Muscle of back (tissue), 3 donors: ENCODE measurements at regions not wholly inside any gene's neighbourhood (a gene's known extent, or its start where the extent isn't known, plus 50 kb on each side); places are given as distances from the start of the nearest gene placed in this dataset.
A peak's percentile ranks its signal among the peaks of the same experiment; 100 is the strongest.

Experiments used
- DNase-seq, 3 donors: peaks; one replicate each; pipeline versions ENCODE4 v3.0.0 to v3.0.0-alpha.2; 2013

DNA sequence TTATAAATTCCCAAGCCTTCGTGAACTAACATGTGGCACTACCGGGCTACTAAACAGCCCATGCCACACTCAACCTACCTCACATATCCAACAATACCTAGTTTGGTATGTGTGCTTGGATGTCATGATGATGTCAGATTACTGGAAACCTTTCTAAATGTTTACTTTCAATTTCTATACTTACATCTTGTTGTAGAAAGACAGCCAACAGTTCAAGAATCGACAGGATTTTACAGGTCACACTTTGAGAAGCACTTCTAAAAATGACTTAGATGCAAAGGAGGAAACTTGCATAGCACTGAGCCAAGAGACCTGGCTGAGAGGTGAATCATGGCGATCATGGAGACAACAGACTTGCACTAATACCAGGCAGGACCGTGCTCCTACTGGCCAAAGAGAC, 209.9 kb downstream of the COL4A1 start:
- no peak for DNase-seq

DNA sequence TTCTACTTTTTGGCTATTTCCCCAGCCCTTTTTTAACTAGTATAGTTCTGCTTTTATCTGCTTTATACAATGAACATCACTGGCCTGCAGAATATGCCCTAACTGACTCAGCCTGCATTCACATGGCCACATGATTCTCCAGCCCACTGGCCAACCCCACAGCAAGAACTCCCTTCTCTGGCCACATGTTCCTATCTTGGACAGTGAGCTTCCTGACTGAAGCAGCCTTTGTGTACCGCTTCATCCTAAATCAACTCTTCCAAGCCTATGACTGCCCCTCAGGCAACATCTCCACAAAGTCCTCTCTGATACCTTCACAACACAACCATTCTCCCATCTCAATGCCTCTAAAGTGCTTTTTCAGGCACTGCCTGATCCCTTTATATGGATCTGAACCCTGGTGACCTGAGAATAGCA, 214.1 kb downstream of the COL4A1 start:
- no peak for DNase-seq

DNA sequence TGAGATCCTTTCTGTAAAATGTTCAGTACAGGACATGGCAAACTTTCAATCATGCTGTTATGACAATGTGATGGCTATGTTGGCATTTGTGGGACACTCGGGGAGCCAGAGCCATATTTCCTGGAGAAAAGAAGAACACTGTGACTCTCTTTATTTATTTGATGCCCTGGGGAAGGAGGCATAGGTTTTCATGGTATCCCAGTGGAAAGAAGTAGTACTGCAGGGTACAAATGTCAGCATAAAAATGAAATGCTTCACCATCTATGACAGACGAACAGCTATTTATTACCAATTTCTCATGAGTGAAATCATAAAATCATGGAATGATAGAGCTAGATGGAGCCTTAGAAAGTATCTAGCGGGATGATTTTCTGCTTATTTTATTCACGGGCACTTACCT, 217.1 kb downstream of the COL4A1 start:
- no peak for DNase-seq

DNA sequence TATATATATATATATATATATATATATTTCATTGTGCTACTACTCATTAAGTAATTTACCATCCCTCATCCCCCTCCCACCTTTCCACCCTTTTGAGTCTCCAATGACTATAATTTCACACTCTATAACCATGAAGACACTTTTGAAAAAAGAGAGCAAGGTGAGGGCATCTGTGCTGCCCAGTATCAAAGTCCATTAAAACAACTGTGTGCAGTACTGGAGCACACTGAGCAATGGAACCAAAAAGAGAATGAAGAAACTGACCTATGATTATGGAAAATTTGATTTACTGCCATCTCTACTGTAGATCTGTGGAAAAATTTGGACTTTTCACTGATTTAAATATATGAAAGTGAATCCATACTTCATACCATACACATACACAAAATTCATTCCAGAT, 217.9 kb downstream of the COL4A1 start:
- no peak for DNase-seq

DNA sequence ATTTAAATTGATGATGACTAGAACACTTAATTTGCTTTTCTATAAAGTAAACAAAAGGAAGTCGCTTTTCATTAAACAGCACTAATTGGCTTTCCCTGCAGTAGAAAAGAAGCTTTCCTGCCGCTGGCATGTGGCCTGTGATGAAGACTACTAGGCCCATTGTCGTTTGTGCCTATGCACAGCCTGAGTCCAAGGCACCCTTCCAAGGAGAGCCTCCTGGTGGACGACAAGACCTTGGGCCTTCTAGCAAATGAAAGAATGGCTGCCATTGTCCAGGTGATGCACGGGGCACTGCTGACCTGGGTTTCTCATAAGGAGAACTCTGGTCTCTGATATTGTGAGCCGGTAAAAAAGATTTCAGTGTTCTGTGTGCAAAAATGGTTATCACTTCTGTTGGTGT, 233.0 kb downstream of the COL4A1 start:
- no peak for DNase-seq

DNA sequence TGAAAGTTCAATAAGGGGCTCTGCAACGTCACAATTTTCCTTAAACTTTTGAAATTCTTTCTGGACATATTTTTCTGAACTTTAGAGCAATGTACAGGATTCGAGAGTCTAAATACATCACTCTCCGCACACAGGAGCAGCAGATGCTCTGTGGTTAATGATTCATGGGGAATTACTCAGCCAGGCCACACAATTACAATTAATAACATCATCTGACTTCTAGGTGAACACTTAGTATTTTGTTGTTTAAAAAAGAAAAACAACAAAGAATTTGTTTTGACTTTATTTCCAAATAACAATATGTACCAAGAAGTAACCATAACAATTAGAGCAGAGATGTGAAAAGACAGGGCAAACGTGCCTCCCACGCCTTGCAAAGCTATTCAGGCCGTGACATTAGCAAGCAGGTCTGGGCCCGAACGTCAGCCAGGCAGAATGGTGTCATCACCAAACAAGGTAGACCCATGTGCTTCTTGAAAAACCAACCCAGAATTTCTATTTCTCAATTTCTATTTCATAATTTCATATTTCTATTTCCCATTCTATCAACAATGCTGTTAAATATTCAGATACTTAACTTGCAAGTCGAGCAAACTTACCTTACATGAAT, 236.3 kb downstream of the COL4A1 start:
- peak in 1 of 3 donors; percentile 26 for DNase-seq

DNA sequence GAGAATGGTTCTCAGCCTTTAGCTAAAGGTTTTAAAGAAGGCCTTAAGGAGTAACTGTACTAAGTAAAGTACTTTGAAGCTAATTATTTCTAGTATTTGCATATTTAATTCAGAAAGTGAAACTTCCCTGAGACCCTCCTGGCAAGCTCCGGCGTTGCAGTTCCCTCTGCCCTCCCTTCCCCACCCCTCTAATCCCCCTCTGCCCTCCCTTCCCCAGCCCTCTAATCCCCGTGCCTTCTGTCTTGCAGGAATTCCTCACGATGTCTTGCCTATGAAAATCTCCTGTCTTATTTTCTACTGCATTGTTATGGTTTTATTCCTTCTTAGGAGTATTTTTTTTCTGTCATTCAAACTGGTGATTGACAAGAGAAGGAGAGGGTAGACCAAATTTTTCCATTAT, 236.9 kb downstream of the COL4A1 start:
- no peak for DNase-seq

DNA sequence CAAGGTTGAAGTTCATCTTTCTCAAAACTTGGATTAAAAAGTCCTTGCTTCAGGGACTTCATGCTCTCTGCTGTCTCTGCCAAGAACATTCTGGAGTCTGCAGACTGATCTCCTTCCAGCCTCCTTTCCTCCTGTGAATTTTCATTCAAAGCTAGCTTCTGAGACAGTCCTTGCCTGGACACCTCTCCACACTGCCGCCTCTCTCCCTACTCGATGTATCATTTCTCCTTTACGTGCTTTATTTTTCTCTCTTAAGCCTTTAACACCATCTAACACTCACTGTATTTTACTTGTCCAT, 238.8 kb downstream of the COL4A1 start:
- no peak for DNase-seq

DNA sequence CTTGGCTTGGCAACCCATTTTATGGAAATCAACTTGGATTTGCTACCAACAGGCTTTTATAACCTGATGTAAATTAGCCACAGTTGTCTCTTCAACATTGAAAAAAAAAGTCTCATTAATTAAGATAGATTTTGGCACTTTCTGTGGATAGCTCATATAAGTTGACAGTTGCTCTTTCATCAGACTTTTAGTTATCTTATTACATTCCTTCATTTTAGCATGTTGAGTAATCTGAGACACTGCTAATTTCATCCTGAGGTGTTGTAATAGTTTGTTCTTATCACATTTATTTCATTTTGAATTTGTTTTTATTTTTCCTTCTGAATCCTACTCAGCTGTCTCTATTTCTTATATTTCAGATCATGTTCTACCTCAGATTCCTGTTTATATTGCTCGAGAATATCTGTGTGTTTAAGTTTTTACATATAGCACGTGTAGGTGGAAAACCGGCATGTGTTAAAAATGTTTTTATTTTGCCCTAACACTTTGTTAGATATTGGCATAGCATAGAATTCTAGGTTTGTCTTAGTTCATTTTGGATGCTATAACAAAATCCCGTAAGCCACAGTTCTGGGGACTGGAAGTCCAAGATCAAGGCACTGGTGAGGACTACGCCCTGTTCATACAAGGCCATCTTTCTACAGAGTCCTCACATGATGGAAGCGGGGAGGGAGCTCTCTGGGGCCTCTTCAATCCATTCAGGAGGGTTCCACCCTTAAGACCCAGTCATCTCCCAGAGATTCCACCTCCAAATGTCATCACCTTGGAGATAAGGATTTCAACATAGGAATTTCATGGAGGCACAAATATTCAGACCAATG, 239.4 kb downstream of the COL4A1 start:
- no peak for DNase-seq

DNA sequence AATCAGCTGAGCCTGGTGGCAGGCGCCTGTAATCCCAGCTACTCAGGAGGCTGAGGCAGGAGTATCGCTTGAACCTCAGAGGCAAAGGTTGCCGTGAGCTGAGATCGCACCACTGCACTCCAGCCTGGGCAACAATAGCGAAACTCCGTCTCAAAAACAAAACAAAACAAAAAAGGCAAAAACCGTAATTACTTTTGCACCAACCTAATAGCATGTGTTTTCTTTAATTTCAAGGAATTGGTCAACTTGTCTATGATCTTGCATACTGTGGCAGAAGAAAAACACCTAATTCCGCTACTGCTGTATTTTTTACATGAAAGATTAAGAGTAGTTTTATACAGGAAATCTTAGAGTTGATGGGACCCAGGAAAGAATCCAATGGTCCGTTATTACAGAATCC, 241.2 kb downstream of the COL4A1 start:
- no peak for DNase-seq

DNA sequence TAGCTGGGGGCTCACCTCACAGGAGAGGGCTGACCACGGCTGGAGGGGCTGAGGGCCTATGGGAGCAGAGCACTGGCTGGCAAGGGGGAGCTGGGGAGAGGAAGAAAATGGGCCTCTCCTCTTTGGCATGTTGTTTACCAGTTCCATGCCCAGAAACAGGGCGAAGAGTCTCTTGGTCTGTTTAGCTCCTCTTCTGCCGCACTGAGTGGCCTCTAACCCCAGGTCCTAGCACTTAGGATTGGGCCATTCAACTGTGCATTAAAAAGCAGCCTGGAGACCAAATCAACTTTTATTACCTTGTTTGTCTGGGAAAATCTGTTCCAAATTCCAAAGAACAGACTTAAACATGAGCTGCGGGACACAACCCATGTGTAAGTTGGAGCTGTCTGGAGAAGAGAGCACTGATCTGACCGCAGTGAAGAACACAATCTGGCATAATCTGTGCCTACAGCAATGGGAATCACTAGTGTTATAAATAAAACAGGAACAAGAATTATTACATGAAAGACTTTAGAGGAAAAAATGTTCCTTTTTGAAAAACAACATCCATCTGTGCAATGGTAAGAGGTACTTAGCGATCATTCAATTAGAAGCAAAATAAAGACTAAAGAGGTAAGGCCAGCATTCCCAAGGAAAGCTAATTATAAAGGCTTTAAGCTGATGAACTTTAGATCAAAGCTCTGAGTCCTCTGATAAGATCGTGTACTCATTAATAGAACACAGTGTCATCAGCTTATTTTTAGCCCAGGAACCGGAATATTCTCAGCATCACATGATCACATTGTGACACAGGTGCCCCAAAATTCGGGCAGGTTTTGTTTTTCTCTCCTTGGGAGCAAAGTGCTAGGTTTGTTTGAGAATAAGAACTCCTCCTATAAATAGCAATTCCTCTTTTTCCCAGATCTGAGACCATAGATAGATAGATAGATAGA, 243.2 kb downstream of the COL4A1 start:
- DNase-seq = no peak

DNA sequence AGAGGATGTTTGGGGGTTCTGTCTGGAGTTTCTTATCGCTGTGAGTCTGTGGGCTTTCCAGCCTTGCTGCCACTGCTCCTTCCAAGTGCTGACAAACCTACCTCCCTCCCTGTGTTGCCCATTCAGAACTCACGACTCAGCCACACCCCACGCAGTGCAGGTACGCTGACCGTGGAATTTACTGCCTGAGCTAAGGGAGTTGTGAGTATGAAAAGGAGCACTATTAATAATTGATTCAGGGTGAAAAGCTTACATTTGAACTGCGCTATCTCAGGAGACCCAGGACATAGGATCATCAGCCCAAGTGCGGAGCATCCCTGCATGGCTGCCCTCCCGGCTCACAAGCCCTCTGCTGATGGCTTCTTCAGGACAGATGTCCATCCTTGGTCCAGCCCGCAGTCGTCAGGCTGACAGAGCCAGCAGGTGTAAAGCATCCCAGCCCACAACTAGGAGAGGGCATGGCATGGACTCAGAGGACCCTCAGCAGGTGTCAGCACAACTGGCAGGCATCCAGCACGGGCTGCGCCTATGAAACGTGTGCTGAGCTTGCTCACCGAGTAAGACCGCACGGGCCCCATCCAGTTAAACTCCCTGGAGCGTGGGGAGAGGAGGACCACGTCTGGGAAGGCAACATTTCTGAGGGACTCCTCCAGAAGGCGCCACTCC, 244.0 kb downstream of the COL4A1 start:
- DNase-seq = no peak

DNA sequence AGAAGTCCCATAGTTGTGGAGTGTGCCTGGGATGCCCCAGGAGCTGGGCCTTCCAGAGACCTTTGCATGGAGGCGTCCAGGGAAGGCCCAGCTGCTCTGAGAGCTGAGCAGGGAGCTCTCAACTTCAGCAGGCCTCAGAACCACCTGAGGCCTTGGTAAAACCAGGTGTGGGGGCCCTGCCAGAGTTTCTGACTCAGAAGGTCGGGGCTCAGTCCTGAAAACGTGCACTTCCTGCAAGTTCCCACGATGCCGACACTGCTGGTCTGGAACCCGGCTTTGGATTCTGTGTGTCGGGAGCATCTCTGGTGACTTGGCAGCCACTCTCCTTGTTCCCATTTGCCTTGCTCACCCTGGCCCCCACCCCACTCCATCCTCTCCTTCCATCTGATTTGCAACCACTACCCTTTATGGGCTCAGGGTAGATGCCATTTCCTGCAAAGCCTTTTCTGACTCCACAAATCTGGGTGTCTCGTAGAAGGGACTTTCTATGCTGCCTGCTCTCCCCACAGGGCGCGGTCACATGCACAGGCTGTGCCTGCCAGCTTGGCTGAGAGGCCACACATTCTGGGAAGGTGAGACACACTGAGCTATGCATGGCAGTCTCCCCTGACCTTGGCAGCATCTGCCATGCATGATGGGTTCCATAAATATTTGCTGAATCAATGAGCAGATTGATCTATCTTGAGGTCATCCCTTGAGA, 244.7 kb downstream of the COL4A1 start:
- DNase-seq = no peak

DNA sequence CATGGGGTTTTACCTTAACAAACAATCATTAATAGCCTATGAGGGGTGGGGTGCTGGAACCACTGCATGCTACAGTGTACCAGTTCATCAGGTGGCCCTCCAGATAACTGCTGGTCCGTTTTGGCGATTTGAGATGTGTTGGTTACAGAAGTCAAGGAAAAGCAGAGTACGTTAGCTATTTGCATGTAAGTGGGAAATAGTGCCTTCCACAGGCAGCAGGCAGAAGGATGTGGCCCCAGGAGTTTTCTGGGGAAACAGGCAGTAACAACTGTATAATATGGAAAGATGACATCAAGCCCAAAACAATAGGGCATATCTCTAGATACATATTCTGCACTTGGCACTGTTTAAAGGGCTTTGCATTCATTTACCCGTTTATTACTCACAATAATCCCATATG, 245.7 kb downstream of the COL4A1 start:
- no peak for DNase-seq

DNA sequence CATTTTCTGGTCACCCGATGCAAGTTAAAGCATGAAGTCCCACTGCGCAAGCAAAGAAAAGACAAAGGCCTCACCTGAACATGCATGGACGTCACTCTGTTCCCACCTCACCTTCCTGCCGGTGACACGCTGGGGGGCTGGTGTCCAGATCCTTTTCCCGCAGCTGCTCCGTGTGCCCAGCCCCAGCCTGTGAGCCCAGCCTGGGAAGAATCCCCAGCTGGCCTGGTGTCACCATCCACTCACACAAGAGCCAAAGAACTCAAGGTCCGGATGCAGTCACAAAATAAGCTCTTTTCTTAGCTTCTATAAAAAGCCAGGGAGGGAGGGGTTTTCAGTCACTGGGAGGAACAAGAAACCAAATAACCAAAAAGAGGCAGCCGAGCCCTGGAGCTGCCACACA, 249.9 kb downstream of the COL4A1 start:
- no peak for DNase-seq

DNA sequence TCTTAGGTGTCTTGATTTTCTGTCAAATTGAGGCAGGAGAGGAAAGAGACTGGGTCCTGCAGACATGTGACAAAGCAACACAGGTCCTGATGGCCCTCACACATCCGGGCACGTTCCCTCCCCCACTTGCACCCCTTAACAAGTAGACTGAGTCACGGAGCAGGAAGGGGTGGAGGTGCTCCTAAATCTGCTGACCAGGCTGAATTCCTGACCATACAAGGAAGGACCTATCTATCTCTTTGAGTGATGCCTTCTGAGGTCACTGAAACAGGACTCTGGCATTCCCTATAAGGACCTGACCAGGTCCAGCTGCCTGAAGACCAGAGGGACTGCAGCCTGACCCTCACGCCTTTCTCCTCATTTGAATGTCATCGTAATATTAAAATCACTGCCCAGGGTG, 250.3 kb downstream of the COL4A1 start:
- no peak for DNase-seq

DNA sequence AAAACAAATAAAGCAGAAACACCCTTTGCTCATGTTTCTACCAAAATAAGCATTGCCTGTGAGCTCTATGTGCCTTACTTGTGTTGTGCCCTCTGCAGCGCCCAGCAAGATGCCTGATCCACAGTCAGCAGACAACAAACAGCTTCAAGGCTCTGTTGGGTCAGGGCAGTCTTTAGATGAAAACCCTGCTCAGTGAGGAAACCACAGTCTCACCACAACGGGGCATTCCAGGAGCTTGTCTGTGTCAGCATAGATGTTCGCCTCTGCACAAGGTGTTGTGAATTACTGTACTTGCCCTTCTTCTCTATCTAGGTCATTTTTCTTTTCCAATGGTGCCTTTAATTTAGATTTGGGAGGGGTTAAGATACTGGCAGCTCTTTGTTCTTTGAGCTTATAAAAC, 251.9 kb downstream of the COL4A1 start:
- no peak for DNase-seq

DNA sequence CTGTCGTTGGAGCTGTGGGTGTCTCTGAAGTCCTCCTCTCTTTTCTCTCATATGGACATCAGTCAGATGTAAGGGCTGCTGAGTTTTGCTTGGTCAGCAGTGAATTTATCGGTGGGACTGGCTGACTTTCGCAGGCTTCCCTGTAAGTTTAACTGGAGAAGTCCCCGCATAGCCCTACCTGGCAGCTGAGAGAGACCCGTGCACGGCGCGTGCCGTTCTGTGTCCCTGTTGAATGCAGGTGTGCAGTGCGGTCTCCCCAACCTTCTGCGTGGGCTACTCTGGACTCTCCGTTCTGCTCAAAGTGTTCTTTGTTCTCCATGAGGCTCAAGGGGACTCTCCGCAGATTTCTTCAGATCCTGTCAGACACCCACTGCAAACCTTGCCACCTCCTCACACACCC, 252.9 kb downstream of the COL4A1 start:
- no peak for DNase-seq

DNA sequence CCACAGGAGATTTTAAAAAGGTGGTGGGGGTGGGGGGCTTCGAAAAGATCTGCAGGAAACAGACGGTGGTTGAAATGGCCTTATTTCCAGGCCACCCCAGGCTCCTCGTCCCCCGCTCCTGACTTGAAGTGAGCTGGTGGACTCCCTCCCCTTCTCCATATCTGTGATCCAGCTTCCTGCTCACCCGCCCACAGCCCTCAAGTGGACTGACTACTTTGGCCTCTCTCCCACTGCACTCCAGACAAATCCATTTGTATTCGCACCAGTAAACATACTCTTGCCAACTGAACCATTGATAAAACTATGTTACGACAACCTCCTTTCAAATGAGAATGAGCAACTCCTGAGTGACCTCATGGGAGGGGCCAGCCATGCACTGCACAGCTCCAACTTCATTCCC, 259.5 kb downstream of the COL4A1 start:
- peak in 2 of 3 donors; percentile 60 to 74 for DNase-seq

DNA sequence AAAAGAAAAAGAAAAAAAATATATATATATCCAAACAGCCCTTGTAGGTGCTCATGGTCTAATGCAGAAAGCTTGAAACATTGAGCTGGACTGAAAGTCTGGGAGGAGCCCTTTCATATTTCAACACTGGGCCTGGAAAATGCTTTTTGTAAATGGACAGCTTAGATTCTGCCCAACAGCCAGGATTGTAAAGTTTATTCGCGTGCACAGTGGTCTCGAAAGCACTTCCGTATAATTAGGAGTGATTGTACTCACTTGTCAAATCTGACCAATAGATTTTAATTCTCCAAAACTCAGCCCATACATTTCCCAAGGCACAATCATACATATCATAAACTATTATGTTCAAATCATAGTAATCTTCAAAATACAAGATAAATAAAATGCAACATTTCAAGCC, 260.1 kb downstream of the COL4A1 start:
- no peak for DNase-seq

DNA sequence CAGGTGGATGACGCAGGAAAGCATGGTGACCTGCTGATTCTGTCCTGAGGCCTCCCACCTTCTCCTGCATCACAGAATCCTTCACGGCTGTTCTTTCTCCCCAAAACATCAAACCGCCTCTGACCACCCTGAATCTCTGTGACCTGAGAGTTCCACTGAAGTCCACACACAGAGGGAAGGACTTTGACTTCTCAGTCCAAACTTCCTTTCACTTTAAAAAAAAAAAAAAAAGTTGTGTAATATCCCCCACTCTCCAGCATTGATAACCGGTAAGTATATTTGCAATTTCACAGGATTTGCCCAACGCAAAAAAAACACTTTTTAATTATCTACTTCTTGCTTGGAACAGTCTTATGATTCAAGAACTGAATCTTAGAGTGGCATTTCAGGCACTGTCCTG, 259.5 kb upstream of the IRS2 start:
- DNase-seq = no peak

DNA sequence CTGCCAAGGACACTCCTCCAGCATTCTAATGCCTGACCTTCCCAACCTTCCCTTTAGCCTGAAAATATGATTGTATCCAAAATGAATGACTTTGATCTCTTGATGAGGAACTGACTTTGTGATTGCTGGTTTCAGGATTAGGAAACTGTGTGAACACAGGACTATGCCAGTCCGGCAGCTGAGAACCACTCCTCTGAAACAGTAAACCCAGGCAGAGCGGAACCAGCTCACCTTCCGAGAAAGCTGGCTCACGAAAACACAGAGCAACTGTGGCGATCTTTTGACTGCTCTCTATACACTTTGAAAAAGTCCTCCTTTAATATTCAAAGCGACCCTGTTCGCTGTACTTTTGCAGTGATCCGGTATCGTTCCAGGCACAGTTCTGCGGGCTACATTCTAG, 258.8 kb upstream of the IRS2 start:
- DNase-seq = no peak
